GM19023 (cell line): ENCODE measurements at regions not wholly inside any gene's neighbourhood (a gene's known extent, or its start where the extent isn't known, plus 50 kb on each side); places are given as distances from the start of the nearest gene placed in this dataset.
"Not testable (repeated sequence)": the region's sequence is repeated elsewhere in the genome, so short reads cannot be mapped to it uniquely, and the experiment has no call there.

Source experiments
- ATAC-seq: cut with Tn5 transposase; IDR thresholded peaks from one replicate; pipeline ENCODE4 v1.9.1; 2021; ENCODE audit warnings: mild to moderate bottlenecking, moderate library complexity; ENCODE audit not compliant: unreplicated experiment

GRCh38 chr6:125423047-125423446 is 121.3 kb upstream of the HDDC2 start:
- ATAC-seq: no peak

DNA sequence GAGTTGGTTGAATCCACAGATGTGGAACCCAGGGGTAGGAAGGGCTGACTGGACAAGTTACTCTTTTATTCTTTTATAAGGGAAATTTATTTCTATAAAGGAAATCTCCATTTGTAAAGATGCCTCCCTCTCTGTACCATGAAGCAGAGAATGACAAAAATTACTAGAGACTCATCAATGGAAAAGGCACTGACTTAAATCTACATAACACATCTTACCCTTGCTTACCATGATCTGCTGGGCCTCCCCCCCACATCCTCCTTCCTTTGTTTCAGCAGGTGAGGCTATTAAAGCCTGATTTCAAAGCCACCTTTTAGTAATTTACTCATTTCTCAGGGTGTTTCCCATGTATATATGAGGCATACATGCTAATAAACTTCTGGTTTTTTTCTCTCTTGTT is 130.2 kb upstream of the HDDC2 start:
- no peak for ATAC-seq

GRCh38 chr6:125432963-125433362 is 131.2 kb upstream of the HDDC2 start:
- ATAC-seq: no peak

- ATAC-seq: no peak
These were observed 133.0 kb upstream of the HDDC2 start for GRCh38 chr6:125434760-125435159.

DNA sequence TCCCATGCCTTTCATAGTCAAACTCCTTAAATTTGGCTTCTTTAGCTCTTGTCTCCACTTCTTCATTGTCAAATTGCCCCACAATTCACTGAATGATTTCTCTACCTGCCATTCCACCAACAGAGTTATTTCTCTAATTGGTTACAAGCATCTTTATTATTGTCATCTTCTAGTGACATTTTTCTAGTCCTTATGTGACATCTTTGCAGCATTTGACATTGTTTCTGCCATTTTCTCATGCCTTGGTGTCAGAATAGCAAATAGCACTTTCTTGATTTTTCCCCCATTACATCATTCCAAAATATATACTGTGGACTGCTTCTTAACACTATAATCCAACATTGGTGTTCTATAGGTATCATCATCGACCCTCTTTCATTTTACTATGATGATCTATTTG is 137.7 kb upstream of the HDDC2 start:
- no peak for ATAC-seq

DNA sequence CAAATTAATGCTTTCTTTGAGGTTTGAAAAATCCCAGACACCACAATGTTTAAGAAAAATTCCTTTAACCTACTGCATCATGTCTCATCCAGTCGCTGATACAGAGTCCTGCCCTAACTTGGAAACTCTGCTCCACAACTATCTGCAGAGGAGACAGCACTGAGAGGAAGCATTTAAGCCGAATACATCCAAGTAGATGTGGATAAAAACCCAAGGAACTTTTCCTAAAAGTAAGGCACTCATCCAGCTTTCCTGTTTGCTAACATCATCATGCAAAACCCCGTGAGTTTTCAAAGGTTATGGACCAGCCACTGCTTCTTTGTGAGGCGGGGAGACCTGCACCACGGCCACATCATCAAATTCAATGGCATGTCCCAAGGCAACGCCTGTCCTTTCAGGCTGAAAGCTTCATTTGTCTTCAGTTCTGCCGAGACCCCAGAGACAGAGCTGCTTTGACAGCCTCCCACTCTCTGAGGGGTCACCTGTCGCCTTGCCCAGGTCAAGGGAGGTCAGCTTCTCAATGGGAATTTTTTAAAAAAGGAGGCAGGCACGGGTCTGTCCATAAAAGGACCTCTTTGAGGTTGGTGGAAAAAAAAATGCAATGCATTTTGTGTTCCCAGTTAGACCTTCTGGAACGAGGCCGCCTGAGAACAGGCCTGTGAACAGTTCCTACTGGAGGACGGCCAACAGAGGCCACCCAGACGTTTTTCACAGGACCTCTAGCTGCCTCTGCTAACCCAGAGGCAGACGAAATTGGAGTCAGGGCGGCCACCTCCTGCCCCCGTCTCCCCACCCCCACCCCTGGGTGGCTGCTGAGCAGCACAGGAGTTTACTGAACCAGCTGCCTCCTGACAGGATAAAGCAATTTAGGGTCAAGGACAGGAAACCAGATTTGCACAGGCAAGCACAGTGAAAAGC is 142.5 kb upstream of the HDDC2 start:
- no peak for ATAC-seq

DNA sequence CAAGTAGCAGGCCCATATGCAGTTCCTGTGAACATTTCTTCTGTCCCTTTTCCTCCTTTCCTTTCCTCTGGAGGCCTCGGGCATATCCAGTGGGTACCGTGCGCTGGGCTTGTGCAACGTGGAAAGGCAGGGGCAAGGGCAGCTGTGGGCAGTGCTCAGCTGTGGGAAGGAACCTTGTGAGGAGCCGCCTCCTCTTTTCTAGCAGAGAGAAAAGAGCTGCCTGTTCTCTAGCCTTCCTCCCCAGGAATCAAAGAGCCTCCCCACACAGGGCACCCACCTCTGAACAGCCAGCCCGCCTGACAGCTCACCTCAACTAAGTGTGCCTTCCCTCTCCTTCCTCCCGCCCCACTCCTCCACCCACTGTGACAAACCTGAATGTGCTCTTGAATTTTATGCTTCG is 143.3 kb upstream of the HDDC2 start:
- ATAC-seq: no peak

- no peak for ATAC-seq
These were observed 144.2 kb upstream of the HDDC2 start for GRCh38 chr6:125446011-125446410.

DNA sequence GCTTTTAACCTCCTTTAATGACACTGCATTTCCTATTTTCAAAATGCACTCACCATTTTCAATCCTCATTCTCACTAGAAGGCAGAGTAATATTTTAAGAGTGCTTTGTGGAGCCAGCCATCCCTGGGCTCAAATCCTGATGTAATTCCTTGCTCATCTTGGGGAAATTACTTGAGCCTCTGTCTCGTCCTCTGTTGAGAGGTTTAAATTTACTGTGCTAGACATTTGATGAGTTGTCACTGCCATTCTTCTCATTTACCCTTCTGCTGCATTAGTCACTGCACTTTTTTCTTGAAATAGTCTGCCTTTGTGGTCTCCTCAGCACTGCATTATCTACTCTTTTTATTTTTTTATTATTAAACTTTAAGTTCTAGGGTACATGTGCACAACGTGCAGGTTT is 150.0 kb upstream of the HDDC2 start:
- ATAC-seq: no peak

DNA sequence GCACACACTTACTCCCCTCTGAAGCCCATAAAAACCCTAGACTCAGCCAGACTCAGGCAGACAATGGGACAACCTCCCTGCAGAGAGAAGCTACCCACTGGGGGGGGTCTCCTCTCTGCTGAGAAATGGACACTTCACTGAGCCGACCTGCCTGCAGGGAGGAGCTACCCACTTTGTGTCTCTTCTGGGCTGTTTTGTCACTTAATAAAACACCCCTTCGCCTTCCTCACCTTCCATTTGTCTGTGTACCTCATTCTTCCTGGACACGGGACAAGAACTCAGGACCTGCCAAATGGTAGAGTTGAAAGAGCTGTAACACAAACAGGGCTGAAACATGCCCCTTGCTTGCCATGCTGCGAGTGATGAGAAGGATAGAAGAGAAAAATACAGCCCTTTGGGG is 151.7 kb upstream of the HDDC2 start:
- ATAC-seq: no peak

- no peak for ATAC-seq
These were observed 152.6 kb upstream of the HDDC2 start for GRCh38 chr6:125454351-125454750.

DNA sequence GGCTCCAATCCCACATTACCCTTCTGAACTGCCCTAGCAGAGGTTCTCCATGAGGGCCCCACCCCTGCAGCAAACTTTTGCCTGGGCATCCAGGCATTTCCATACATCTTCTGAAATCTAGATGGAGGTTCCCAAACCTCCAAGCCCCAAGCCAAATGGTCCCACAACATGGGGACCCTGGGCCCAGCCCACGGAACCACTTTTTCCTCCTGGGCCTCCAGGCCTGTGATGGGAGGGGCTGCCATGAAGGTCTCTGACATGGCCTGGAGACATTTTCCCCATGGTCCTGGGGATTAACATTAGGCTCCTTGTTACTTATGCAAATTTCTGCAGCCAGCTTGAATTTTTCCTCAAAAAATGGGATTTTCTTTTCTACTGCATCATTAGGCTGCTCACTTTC is 156.7 kb upstream of the HDDC2 start:
- ATAC-seq: not testable (repeated sequence)

- not testable (repeated sequence) for ATAC-seq
These were observed 163.6 kb upstream of the HDDC2 start for GRCh38 chr6:125465332-125465731.

DNA sequence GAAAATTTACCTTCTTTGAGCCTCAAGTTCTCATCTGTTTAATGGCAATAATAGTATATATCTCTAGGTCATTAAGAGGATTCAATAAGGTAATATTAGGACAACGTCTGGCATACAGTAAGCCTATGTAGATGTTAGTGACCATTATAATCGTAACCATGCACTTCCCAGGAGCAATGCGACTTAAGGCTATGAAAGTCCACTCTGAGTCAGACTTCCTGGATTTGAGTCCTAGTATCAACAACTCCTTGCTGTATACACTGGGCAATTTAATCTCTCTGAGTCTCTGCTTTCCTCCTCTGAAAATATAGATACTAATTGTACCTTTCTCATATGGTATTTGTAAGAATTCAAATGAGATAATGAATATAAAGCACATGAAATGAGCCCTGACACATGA is 168.1 kb upstream of the HDDC2 start:
- ATAC-seq: no peak

GRCh38 chr6:125471667-125472066 is 169.9 kb upstream of the HDDC2 start:
- ATAC-seq: no peak

DNA sequence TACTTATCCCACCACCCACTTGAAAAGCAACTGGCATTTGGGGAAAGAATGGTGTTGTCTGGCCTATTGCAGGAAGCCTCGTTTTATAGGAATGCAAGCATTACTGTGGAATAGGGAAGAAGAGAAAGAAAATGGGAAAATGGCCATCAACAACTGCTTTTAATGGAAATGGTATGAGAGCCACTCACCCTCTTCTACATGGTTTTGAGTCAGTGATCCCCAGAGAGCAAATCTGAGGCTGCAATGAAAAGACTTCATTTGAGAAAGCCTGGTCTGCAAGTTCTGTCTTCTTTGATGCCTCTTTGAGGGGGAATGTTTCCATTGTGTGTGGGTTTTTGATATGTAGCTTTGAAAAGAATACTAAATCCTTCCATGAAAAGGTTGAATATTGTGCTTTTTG is 172.3 kb upstream of the HDDC2 start:
- ATAC-seq: no peak

DNA sequence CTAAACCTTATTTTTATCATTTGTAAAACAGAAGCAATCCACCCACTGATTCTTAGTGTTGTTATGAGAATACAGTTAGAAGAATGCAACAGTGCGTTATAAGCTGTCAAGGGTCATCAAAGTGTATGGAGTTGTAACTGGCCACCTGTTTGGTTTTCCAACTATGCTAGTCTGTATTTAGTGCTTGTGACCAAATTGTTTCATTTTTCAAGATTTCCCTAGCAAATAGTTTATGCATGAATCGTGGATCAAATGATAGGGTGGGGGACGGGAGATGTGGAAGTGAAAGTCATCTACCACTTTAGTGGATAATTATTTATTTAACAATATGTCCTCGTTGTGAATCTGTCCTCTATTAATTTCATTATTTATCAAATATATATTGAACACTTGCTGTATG is 175.4 kb upstream of the HDDC2 start:
- no peak for ATAC-seq

GRCh38 chr6:125477844-125478243 is 176.1 kb upstream of the HDDC2 start:
- no peak for ATAC-seq

DNA sequence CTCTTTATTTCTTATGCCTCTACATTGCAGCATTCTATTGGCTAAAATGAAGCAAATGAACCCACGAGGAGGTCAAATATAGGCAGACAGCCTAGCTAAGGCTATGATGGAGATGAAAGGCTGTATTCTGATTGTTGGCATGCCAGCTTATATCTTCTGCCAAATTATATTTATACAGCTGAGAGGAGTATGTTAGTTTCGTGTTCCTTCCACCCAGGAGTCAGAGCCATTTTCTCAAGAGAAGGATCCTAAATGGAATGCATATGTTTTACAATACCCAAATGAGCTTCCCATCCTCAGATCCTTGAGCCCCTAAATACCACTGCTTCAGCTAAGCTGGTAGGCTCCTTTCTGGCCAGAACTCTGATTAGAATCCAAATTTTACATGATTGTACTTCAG is 178.4 kb upstream of the HDDC2 start:
- ATAC-seq: no peak

GRCh38 chr6:125480571-125480970 is 178.8 kb upstream of the HDDC2 start:
- ATAC-seq: no peak

DNA sequence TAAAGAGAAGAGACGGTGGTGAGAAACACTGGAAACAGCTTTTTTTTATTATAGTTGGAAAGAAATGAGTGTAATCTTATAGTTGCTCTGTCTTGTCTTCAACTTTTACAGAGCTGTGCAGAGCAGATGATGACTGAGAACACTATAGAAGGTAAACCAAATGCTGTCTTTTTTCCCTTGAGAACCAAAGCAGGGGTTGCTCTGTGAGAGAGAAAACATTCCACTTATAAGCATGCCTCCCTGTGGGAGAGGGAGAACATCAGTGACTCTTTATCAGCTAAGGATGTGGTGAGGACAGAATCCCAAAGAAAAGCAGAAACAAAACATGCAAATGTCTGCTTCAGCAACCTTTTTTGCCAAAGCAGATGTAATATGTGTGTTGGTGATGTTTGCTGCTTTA is 179.3 kb upstream of the HDDC2 start:
- no peak for ATAC-seq

- ATAC-seq: no peak
These were observed 184.0 kb upstream of the HDDC2 start for GRCh38 chr6:125485757-125486156.

GRCh38 chr6:125486881-125487280 is 185.1 kb upstream of the HDDC2 start:
- ATAC-seq: no peak
